ENCODE measurements at regions not wholly inside any gene's neighbourhood (a gene's known extent, or its start where the extent isn't known, plus 50 kb on each side); places are given as distances from the start of the nearest gene placed in this dataset.

GRCh38 chr3:40810813-40811212 lies 286.1 kb downstream of the ZNF621 start:
- Mint-ChIP-seq H3K27ac (no peak overlapping the region), H3K27me3 (peaks cover 2 to 16% (median 6%) of the 10 kb centered on the region in 5 donors), H3K9me3 (peaks cover 5 to 42% (median 28%) of the 10 kb centered on the region in 9 donors), H3K4me3 (no peak overlapping the region), H3K36me3 (peaks cover 0 to 20% (median 0%) of the 10 kb centered on the region in 3 donors), H3K4me1 (peaks cover 0 to 2% (median 0%) of the 10 kb centered on the region in 4 donors)
- POLR2A ChIA-PET: no interaction called here
- no peak for ATAC-seq
- DNase-seq: no peak

- Mint-ChIP-seq H3K27ac (no peak overlapping the region), H3K4me3 (no peak overlapping the region), H3K4me1 (peaks cover 0 to 2% (median 0%) of the 10 kb centered on the region in 4 donors), H3K27me3 (peaks cover 10 to 31% (median 15%) of the 10 kb centered on the region in 5 donors), H3K9me3 (peaks cover 0 to 19% (median 8%) of the 10 kb centered on the region in 9 donors), H3K36me3 (peaks cover 0 to 8% (median 0%) of the 10 kb centered on the region in 3 donors)
- ATAC-seq (no peak), DNase-seq (no peak)
- POLR2A ChIA-PET: no interaction called here
Observed at GRCh38 chr3:40817017-40817416, 292.3 kb downstream of the ZNF621 start.

GRCh38 chr3:40821315-40821714 lies 296.6 kb downstream of the ZNF621 start:
- Mint-ChIP-seq H3K36me3 (no peaks in the 10 kb centered on the region), H3K4me1 (no peaks in the 10 kb centered on the region), H3K27me3 (peaks cover 8 to 17% (median 10%) of the 10 kb centered on the region in 5 donors), H3K4me3 (no peak overlapping the region), H3K27ac (no peak overlapping the region), H3K9me3 (peaks cover 0 to 9% (median 0%) of the 10 kb centered on the region in 9 donors)
- POLR2A ChIA-PET: no interaction called here
- no peak for DNase-seq
- no peak for ATAC-seq

GRCh38 chr3:40827226-40827625 lies 302.5 kb downstream of the ZNF621 start:
- POLR2A ChIA-PET: no interaction called here
- ATAC-seq (no peak), DNase-seq (no peak)
- Mint-ChIP-seq H3K27ac (no peak overlapping the region), H3K4me3 (no peak overlapping the region), H3K9me3 (peaks cover 0 to 9% (median 0%) of the 10 kb centered on the region in 9 donors), H3K27me3 (peaks cover 0 to 10% (median 4%) of the 10 kb centered on the region in 5 donors), H3K36me3 (no peaks in the 10 kb centered on the region), H3K4me1 (no peaks in the 10 kb centered on the region)

DNA sequence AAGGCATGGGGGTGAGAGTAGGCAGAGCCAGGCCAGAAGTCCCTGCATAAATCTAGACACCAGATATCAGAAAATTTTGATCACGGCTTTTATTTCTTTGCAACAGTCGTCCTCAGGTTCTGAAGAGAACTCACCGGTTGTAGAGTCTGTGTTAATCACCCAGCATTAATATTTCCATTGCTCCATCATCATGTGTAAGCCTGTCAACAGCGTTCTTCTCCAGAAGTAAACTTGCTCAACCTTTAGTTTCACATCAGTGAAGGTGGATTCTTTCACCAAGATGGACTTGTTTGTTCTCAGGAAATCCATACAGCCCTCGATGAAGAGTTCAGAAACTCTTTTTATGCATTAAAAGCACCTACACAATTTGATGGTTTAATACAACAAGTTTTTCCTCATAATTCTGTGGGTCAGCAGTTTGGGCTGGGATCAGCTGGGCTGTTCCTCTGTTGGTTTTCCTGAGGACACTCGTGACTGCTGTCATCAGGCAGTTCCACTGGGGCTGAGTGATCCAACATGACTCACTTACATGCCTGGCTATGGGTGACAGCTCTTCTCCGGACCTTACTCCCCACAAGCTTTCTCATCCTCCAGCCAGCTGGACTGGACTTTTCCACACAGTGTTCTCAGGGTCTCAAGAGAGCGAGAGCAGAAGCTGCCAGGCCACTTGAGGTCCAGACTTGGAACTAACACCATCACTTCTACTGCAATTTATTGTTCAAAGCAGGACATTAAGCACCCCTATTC lies 303.4 kb downstream of the ZNF621 start:
- Mint-ChIP-seq H3K4me1 (no peaks in the 10 kb centered on the region), H3K27ac (no peak overlapping the region), H3K9me3 (peaks cover 0 to 6% (median 0%) of the 10 kb centered on the region in 9 donors), H3K36me3 (no peaks in the 10 kb centered on the region), H3K4me3 (no peak overlapping the region), H3K27me3 (peaks cover 0 to 13% (median 4%) of the 10 kb centered on the region in 5 donors)
- POLR2A ChIA-PET: no interaction called here
- DNase-seq (no peak), ATAC-seq (no peak)

- H3K9me3 Mint-ChIP-seq: no peaks in the 10 kb centered on the region
- ATAC-seq: no peak
- no peak for DNase-seq
- no peak overlapping the region for H3K27ac Mint-ChIP-seq
- H3K27me3 Mint-ChIP-seq: peaks cover 3 to 21% (median 7%) of the 10 kb centered on the region in 5 donors
- POLR2A ChIA-PET: no interaction called here
- no peak overlapping the region for H3K4me3 Mint-ChIP-seq
- no peaks in the 10 kb centered on the region for H3K4me1 Mint-ChIP-seq
- no peaks in the 10 kb centered on the region for H3K36me3 Mint-ChIP-seq
Observed at GRCh38 chr3:40828741-40829415, 304.1 kb downstream of the ZNF621 start.

DNA sequence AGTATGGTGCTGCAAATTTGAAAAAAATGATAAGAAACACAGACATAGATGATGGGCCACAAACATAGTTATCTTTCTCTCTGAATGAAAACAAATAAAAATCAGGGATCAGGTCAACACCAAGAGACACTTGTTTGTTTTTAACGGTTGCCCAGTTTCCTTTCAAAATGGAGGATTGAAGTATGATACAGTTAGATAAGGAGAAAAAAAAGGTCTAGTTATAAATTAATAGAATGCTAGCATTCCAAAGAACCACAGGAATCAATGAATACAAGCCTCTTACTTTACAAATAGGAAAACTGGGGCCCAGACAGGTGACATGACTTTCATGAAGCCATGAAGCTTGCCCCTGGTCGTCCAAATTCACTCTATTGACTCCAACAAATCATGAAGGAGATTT lies 305.1 kb downstream of the ZNF621 start:
- DNase-seq (no peak), ATAC-seq (no peak)
- Mint-ChIP-seq H3K9me3 (no peaks in the 10 kb centered on the region), H3K4me3 (no peak overlapping the region), H3K27ac (no peak overlapping the region), H3K27me3 (peaks cover 3 to 29% (median 11%) of the 10 kb centered on the region in 5 donors), H3K4me1 (no peaks in the 10 kb centered on the region), H3K36me3 (no peaks in the 10 kb centered on the region)
- POLR2A ChIA-PET: no interaction called here

- peaks cover 0 to 4% (median 0%) of the 10 kb centered on the region in 9 donors for H3K9me3 Mint-ChIP-seq
- POLR2A ChIA-PET: no interaction called here
- DNase-seq: no peak
- no peak overlapping the region for H3K4me3 Mint-ChIP-seq
- no peaks in the 10 kb centered on the region for H3K36me3 Mint-ChIP-seq
- peaks cover 3 to 18% (median 10%) of the 10 kb centered on the region in 5 donors for H3K27me3 Mint-ChIP-seq
- H3K27ac Mint-ChIP-seq: no peak overlapping the region
- no peaks in the 10 kb centered on the region for H3K4me1 Mint-ChIP-seq
- no peak for ATAC-seq
Observed at GRCh38 chr3:40837300-40837699, 312.5 kb downstream of the ZNF621 start.

DNA sequence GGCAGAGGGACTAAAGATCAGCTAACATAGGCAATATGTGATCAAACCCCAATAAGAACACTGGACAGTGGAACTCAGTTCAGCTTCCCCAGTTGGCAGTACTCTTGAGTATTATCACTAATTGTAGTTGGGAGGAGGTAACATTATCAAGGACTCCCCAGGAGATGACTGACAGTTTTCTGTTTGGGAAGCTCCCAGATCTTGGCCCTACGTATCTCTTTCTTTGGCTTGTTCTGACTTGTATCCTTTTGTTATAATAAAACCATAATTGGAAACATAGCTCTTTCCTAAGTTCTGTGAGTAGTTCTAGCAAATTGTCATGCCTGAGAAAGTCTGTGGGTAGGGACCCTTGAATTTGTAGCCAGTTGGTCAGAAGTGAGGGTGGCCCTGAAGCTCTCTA lies 316.4 kb downstream of the ZNF621 start:
- Mint-ChIP-seq H3K27me3 (peaks cover 0 to 6% (median 0%) of the 10 kb centered on the region in 5 donors), H3K4me1 (no peaks in the 10 kb centered on the region), H3K27ac (no peak overlapping the region), H3K36me3 (no peaks in the 10 kb centered on the region), H3K4me3 (no peak overlapping the region), H3K9me3 (peaks cover 0 to 9% (median 4%) of the 10 kb centered on the region in 9 donors)
- no peak for DNase-seq
- ATAC-seq: no peak
- POLR2A ChIA-PET: no interaction called here

- no peak overlapping the region for H3K4me3 Mint-ChIP-seq
- H3K27ac Mint-ChIP-seq: no peak overlapping the region
- no peaks in the 10 kb centered on the region for H3K36me3 Mint-ChIP-seq
- ATAC-seq: no peak
- H3K4me1 Mint-ChIP-seq: no peaks in the 10 kb centered on the region
- DNase-seq: no peak
- peaks cover 0 to 11% (median 0%) of the 10 kb centered on the region in 5 donors for H3K27me3 Mint-ChIP-seq
- POLR2A ChIA-PET: no interaction called here
- peaks cover 0 to 10% (median 6%) of the 10 kb centered on the region in 9 donors for H3K9me3 Mint-ChIP-seq
Observed at GRCh38 chr3:40841570-40842109, 316.9 kb downstream of the ZNF621 start.

GRCh38 chr3:40842714-40843113 lies 318.0 kb downstream of the ZNF621 start:
- POLR2A ChIA-PET: no interaction called here

DNA sequence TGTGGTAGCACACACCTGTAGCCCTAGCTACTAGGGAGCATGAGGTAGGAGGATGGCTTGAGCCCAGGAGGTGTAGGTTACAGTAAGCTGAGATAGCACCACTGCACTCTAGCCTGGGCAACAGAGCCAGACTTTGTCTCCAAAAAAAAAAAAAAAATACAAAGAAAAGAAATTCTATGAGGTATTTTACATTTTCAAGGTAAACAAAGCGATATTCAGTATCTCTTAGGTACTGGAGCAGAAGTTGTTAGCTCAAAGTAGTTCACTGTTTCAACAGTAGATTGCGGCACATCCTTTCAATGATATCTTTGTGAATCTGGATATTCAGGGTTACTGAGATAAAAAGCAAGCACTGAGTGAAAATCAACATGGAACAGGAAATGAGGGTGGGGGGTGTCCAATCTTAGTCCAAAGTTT lies 318.5 kb downstream of the ZNF621 start:
- POLR2A ChIA-PET: no interaction called here
- ATAC-seq (no peak), DNase-seq (no peak)
- Mint-ChIP-seq H3K36me3 (no peaks in the 10 kb centered on the region), H3K27me3 (peaks cover 0 to 13% (median 1%) of the 10 kb centered on the region in 5 donors), H3K9me3 (peaks cover 0 to 10% (median 6%) of the 10 kb centered on the region in 9 donors), H3K27ac (no peak overlapping the region), H3K4me1 (no peaks in the 10 kb centered on the region), H3K4me3 (no peak overlapping the region)

More at GRCh38 chr3:40842714-40843113, 318.0 kb downstream of the ZNF621 start:
- Mint-ChIP-seq H3K27ac (no peak overlapping the region), H3K4me3 (no peak overlapping the region), H3K27me3 (peaks cover 0 to 13% (median 0%) of the 10 kb centered on the region in 5 donors), H3K4me1 (no peaks in the 10 kb centered on the region), H3K9me3 (peaks cover 0 to 10% (median 6%) of the 10 kb centered on the region in 9 donors), H3K36me3 (no peaks in the 10 kb centered on the region)
- DNase-seq: no peak
- ATAC-seq: no peak

GRCh38 chr3:40843851-40844548 lies 319.2 kb downstream of the ZNF621 start:
- H3K9me3 Mint-ChIP-seq: peaks cover 0 to 10% (median 6%) of the 10 kb centered on the region in 9 donors
- no peaks in the 10 kb centered on the region for H3K4me1 Mint-ChIP-seq
- ATAC-seq (no peak), DNase-seq (no peak)
- POLR2A ChIA-PET: no interaction called here
- peaks cover 1 to 16% (median 1%) of the 10 kb centered on the region in 5 donors for H3K27me3 Mint-ChIP-seq
- no peak overlapping the region for H3K4me3 Mint-ChIP-seq
- H3K27ac Mint-ChIP-seq: no peak overlapping the region
- no peaks in the 10 kb centered on the region for H3K36me3 Mint-ChIP-seq
